Activated CD4-positive, alpha-beta T cell treated with anti-CD3 and anti-CD28 coated beads, Interleukin-2, amount 10 ng/mL, durations not matched to agents 24 days and 14 days (primary cell): ENCODE measurements at regions not wholly inside any gene's neighbourhood (a gene's known extent, or its start where the extent isn't known, plus 50 kb on each side); places are given as distances from the start of the nearest gene placed in this dataset.

ENCODE experiments used
- DNase-seq: peaks from one replicate; pipeline ENCODE4 v3.0.0; 2022
- H3K27ac Mint-ChIP-seq: one replicate; pipeline ENCODE4 v1.8.0; 2022; ENCODE audit warnings: mild to moderate bottlenecking, mixed read lengths
- H3K27me3 Mint-ChIP-seq: one replicate; pipeline ENCODE4 v1.8.0; 2022; ENCODE audit warnings: mixed read lengths
- H3K36me3 Mint-ChIP-seq: one replicate; pipeline ENCODE4 v1.8.0; 2022; ENCODE audit warnings: low read depth, mild to moderate bottlenecking, mixed read lengths
- H3K4me1 Mint-ChIP-seq: one replicate; pipeline ENCODE4 v1.8.0; 2021; ENCODE audit warnings: mixed read lengths
- H3K4me3 Mint-ChIP-seq: one replicate; pipeline ENCODE4 v1.8.0; 2022; ENCODE audit warnings: mild to moderate bottlenecking, moderate library complexity, mixed read lengths
- H3K9me3 Mint-ChIP-seq: one replicate; pipeline ENCODE4 v1.8.0; 2021; ENCODE audit warnings: mixed read lengths
- intact Hi-C: fragments of 100-400 bp; cut with micrococcal nuclease; formaldehyde crosslinking; loops from one replicate; pipeline ENCODE4 v1.15.1; 2023

- H3K4me1 Mint-ChIP-seq, result no peaks in the 10 kb centered on the region
- no peak overlapping the region for H3K27ac Mint-ChIP-seq
- H3K4me3 Mint-ChIP-seq, result no peak overlapping the region
Observed at GRCh38 chr9:81847181-81847915, 80.9 kb upstream of the SPATA31D4 start.

GRCh38 chr9:81848472-81848871, 79.8 kb upstream of the SPATA31D4 start:
- Mint-ChIP-seq H3K27ac (no peak overlapping the region), H3K4me3 (no peak overlapping the region), H3K36me3 (no peaks in the 10 kb centered on the region), H3K4me1 (no peaks in the 10 kb centered on the region), H3K27me3 (no peaks in the 10 kb centered on the region), H3K9me3 (no peaks in the 10 kb centered on the region)
- DNase-seq, result no peak
- intact Hi-C loops, result no loop called here

More at GRCh38 chr9:81847181-81847915, 80.9 kb upstream of the SPATA31D4 start:
- intact Hi-C loops, result no loop called here
- Mint-ChIP-seq H3K9me3 (no peaks in the 10 kb centered on the region), H3K36me3 (no peaks in the 10 kb centered on the region), H3K27me3 (no peaks in the 10 kb centered on the region)
- no peak for DNase-seq

DNA sequence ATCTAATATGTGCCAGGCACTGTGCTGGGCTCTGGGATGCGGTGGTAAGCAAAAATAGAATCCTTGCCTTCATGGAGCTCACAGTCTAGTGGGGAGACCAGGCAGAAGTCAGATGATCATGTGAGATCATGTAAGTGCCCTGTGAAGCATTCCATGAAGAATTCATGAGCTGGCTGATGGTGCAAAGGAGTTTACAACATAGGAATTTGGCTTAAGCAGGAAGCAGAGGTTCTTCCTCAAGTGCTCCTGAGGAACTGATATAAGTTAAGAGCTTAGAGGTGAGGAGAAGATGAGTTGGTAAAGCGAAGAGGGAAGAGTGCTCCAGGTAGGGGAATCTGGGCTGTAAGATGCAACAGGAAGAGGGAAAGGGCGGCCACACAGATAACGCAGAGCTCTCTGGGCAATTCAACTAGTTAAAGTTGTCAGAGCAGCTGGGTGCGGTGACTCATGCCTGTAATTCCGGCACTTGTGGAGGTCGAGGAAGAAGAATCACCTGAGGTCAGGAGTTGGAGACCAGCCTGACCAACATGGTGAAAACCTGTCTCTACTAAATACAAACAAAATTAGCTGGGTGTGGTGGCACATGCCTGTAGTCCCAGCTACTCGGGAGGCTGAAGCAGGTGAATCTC, 78.5 kb upstream of the SPATA31D4 start:
- Mint-ChIP-seq H3K27me3 (no peaks in the 10 kb centered on the region), H3K9me3 (no peaks in the 10 kb centered on the region), H3K36me3 (no peaks in the 10 kb centered on the region), H3K27ac (no peak overlapping the region), H3K4me1 (no peaks in the 10 kb centered on the region), H3K4me3 (no peak overlapping the region)
- no peak for DNase-seq
- intact Hi-C loops, result no loop called here

DNA sequence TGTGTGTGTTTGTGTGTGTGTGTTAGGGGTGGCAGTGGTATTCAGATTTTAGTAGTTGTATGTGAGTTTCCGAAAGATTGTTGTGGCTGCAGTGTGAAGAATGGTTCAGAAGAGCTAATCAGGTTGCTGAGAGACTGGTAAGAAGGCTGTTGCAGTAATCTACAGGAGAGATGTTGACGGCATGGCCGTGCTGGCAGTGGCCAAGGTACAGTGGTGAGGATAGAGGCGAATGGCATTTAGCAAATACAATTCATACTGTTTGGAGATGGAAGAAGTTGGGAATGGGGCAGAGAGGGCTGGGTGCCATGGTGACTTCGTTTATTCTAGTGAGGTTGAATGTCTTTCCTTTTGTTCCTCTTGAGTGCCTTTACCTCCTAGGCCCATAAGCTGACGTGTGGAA, 77.5 kb upstream of the SPATA31D4 start:
- intact Hi-C loops, result no loop called here
- Mint-ChIP-seq H3K36me3 (no peaks in the 10 kb centered on the region), H3K9me3 (no peaks in the 10 kb centered on the region), H3K27ac (no peak overlapping the region), H3K4me1 (no peaks in the 10 kb centered on the region), H3K27me3 (no peaks in the 10 kb centered on the region), H3K4me3 (no peak overlapping the region)
- DNase-seq, result no peak

DNA sequence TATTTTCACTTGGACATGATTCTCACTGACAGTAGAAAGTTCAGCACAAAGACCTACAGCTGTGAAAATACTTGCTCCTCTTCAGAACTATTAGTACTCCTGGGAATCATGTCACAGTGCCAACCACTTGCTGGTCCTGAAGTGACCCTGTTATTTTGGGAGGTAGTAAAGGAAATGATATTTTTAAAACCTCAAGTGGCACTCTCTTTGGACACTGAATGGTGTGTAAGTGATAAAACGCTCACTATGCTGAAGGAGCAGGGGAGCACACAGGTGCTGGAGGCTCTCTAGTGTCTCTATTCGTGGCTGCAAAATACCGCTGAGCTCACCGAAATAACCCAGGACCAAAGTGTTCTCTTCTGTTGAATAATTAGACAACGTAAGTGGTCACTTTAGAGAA, 76.9 kb upstream of the SPATA31D4 start:
- H3K4me1 Mint-ChIP-seq, result no peaks in the 10 kb centered on the region
- H3K27ac Mint-ChIP-seq, result no peak overlapping the region
- intact Hi-C loops, result no loop called here
- H3K36me3 Mint-ChIP-seq, result no peaks in the 10 kb centered on the region
- H3K9me3 Mint-ChIP-seq, result no peaks in the 10 kb centered on the region
- H3K4me3 Mint-ChIP-seq, result no peak overlapping the region
- H3K27me3 Mint-ChIP-seq, result no peaks in the 10 kb centered on the region
- DNase-seq, result no peak

- Mint-ChIP-seq H3K27me3 (no peaks in the 10 kb centered on the region), H3K27ac (no peak overlapping the region), H3K4me1 (no peaks in the 10 kb centered on the region), H3K4me3 (no peak overlapping the region), H3K9me3 (no peaks in the 10 kb centered on the region), H3K36me3 (no peaks in the 10 kb centered on the region)
- intact Hi-C loops, result no loop called here
- DNase-seq, result no peak
Observed at GRCh38 chr9:81852820-81853219, 75.4 kb upstream of the SPATA31D4 start.

DNA sequence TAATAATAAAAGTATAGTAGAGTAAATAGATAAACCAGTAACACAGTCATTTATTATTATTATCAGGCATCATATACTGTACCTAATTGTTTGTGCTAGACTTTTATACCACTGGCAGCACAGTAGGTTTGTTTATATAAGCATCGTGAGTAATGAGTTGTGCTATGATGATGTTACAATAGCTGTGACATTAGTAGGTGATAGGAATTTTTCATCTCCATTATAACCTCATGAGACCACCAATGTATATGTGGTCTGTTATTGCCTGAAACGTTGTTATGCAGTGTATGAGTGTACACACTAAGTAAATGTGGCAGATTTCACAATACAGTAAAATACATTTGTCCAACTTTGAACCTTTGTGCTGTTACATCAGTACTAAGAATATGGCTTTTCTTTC, 72.7 kb upstream of the SPATA31D4 start:
- no peak overlapping the region for H3K27ac Mint-ChIP-seq
- H3K27me3 Mint-ChIP-seq, result no peaks in the 10 kb centered on the region
- intact Hi-C loops, result no loop called here
- H3K36me3 Mint-ChIP-seq, result no peaks in the 10 kb centered on the region
- DNase-seq, result no peak
- no peaks in the 10 kb centered on the region for H3K4me1 Mint-ChIP-seq
- no peak overlapping the region for H3K4me3 Mint-ChIP-seq
- H3K9me3 Mint-ChIP-seq, result no peaks in the 10 kb centered on the region

GRCh38 chr9:81858657-81859430, 69.4 kb upstream of the SPATA31D4 start:
- no peaks in the 10 kb centered on the region for H3K9me3 Mint-ChIP-seq
- no peak for DNase-seq
- no peaks in the 10 kb centered on the region for H3K27me3 Mint-ChIP-seq
- H3K36me3 Mint-ChIP-seq, result no peaks in the 10 kb centered on the region
- no peak overlapping the region for H3K27ac Mint-ChIP-seq
- intact Hi-C loops, result no loop called here
- no peaks in the 10 kb centered on the region for H3K4me1 Mint-ChIP-seq
- no peak overlapping the region for H3K4me3 Mint-ChIP-seq

GRCh38 chr9:81860581-81860980, 67.6 kb upstream of the SPATA31D4 start:
- Mint-ChIP-seq H3K4me1 (no peaks in the 10 kb centered on the region), H3K27ac (no peak overlapping the region), H3K36me3 (no peaks in the 10 kb centered on the region), H3K9me3 (no peaks in the 10 kb centered on the region), H3K4me3 (no peak overlapping the region), H3K27me3 (no peaks in the 10 kb centered on the region)
- intact Hi-C loops, result no loop called here
- DNase-seq, result no peak

- Mint-ChIP-seq H3K27me3 (no peaks in the 10 kb centered on the region), H3K36me3 (no peaks in the 10 kb centered on the region), H3K4me1 (no peaks in the 10 kb centered on the region), H3K4me3 (no peak overlapping the region), H3K9me3 (no peaks in the 10 kb centered on the region), H3K27ac (no peak overlapping the region)
- intact Hi-C loops, result no loop called here
- no peak for DNase-seq
Observed at GRCh38 chr9:81861644-81862043, 66.6 kb upstream of the SPATA31D4 start.

DNA sequence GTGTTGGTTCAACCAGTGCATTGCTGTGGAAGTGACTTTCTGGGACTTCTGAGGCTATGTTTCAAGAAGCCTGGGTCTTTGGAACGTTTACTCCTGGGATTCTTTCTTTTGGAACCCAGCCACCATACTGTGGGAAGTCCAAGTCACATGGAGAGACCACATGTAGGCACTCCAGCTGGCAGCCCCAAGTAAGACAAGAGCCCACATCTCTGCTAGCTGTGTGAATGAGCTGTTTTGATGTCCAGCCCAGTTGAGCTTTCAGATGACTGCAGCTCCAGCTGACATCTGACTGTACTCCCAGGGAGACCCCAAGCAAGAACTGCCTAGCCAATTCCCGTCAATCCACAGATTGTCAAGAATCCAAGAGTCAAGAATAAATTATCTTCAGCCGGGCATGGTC, 60.1 kb upstream of the SPATA31D4 start:
- no peaks in the 10 kb centered on the region for H3K4me1 Mint-ChIP-seq
- H3K27me3 Mint-ChIP-seq, result no peaks in the 10 kb centered on the region
- intact Hi-C loops, result no loop called here
- H3K9me3 Mint-ChIP-seq, result no peaks in the 10 kb centered on the region
- H3K36me3 Mint-ChIP-seq, result no peaks in the 10 kb centered on the region
- no peak overlapping the region for H3K27ac Mint-ChIP-seq
- no peak overlapping the region for H3K4me3 Mint-ChIP-seq
- no peak for DNase-seq

GRCh38 chr9:81871695-81872094, 56.5 kb upstream of the SPATA31D4 start:
- no peaks in the 10 kb centered on the region for H3K36me3 Mint-ChIP-seq
- no peak for DNase-seq
- no peaks in the 10 kb centered on the region for H3K9me3 Mint-ChIP-seq
- no peaks in the 10 kb centered on the region for H3K27me3 Mint-ChIP-seq
- intact Hi-C loops, result no loop called here
- no peak overlapping the region for H3K4me3 Mint-ChIP-seq
- no peaks in the 10 kb centered on the region for H3K4me1 Mint-ChIP-seq
- no peak overlapping the region for H3K27ac Mint-ChIP-seq

DNA sequence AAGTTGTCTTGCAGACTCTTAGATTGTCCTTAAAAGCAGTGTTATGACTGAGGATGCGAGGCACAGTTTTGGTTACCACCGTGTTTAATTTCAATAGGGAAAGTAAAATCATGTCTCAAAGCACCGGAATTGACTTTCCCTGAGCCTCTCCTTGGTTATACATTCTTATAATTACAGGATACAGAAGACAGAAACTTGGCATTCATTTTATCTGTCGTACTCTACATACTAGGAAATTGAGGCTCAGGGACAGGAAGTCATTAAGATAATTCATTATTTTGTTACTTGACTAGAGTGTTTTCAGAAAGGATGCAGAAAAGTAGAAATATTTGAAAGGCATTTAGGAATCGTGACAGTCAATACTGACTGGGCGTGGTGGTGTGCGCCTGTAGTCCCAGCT, 54.0 kb upstream of the SPATA31D4 start:
- no peaks in the 10 kb centered on the region for H3K36me3 Mint-ChIP-seq
- intact Hi-C loops, result no loop called here
- DNase-seq, result no peak
- no peaks in the 10 kb centered on the region for H3K9me3 Mint-ChIP-seq
- no peak overlapping the region for H3K27ac Mint-ChIP-seq
- H3K4me3 Mint-ChIP-seq, result no peak overlapping the region
- H3K4me1 Mint-ChIP-seq, result no peaks in the 10 kb centered on the region
- no peaks in the 10 kb centered on the region for H3K27me3 Mint-ChIP-seq

GRCh38 chr9:81874931-81875330, 53.3 kb upstream of the SPATA31D4 start:
- Mint-ChIP-seq H3K27me3 (no peaks in the 10 kb centered on the region), H3K4me3 (no peak overlapping the region), H3K4me1 (no peaks in the 10 kb centered on the region), H3K36me3 (no peaks in the 10 kb centered on the region), H3K27ac (no peak overlapping the region), H3K9me3 (no peaks in the 10 kb centered on the region)
- DNase-seq, result no peak
- intact Hi-C loops, result no loop called here
